PC-3 (cell line): ENCODE measurements at regions not wholly inside any gene's neighbourhood (a gene's known extent, or its start where the extent isn't known, plus 50 kb on each side); places are given as distances from the start of the nearest gene placed in this dataset.

Experiments used
- EZH2 ChIP-seq: fragments of 300-600 bp; sonication (generic); IDR thresholded peaks from one replicate; pipeline ENCODE4 v1.6.1; 2017; ENCODE audit warnings: antibody characterized with exemption, mild to moderate bottlenecking, low read length; ENCODE audit not compliant: unreplicated experiment
- EZH2phosphoT487 ChIP-seq: fragments of 300-600 bp; sonication (generic); IDR thresholded peaks from 2 replicates; pipeline ENCODE4 v1.6.1; 2018; ENCODE audit warnings: mild to moderate bottlenecking, antibody characterized with exemption, low read length, borderline replicate concordance
- TF ChIP-seq, protein P1 (sequence below): fragments of 300-600 bp; sonication (generic); conservative IDR thresholded peaks from 2 replicates; pipeline ENCODE4 v1.5.1; 2017; ENCODE audit warnings: antibody characterized with exemption, low read depth, mild to moderate bottlenecking, low read length

DNA sequence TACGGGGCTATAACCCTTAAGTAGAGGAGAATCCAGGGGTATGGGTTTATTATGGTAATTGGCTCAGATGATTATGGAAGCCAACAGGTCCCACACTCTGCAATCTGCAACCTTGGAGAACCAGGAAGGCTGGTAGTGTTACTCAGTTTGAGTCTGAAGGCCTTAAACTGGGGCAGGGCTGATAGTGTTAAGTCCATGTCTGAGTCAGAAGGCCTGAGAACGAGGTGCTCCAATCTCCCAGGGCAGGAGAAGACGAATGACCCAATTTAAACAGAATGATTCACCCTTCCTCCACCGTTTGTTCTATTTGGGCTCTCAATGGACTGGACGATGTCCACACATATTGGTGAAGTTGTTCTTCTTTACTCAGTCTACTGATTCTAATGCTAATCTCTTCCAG is 244.5 kb upstream of the PTER start:
- TF ChIP-seq, protein P1, sequence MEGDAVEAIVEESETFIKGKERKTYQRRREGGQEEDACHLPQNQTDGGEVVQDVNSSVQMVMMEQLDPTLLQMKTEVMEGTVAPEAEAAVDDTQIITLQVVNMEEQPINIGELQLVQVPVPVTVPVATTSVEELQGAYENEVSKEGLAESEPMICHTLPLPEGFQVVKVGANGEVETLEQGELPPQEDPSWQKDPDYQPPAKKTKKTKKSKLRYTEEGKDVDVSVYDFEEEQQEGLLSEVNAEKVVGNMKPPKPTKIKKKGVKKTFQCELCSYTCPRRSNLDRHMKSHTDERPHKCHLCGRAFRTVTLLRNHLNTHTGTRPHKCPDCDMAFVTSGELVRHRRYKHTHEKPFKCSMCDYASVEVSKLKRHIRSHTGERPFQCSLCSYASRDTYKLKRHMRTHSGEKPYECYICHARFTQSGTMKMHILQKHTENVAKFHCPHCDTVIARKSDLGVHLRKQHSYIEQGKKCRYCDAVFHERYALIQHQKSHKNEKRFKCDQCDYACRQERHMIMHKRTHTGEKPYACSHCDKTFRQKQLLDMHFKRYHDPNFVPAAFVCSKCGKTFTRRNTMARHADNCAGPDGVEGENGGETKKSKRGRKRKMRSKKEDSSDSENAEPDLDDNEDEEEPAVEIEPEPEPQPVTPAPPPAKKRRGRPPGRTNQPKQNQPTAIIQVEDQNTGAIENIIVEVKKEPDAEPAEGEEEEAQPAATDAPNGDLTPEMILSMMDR, result no peak
- TF ChIP-seq EZH2phosphoT487 (no peak), EZH2 (no peak)
